ENCODE measurements at regions not wholly inside any gene's neighbourhood (a gene's known extent, or its start where the extent isn't known, plus 50 kb on each side); places are given as distances from the start of the nearest gene placed in this dataset.

GRCh38 chr10:10361301-10361885 lies 656.3 kb upstream of the CELF2 start:
- Mint-ChIP-seq H3K36me3 (ENCODE audit: insufficient read depth) (no peaks in the 10 kb centered on the region), H3K9me3 (ENCODE audit: low read depth) (peaks cover 3% of the 10 kb centered on the region), H3K4me3 (ENCODE audit: low read depth) (no peak overlapping the region), H3K27me3 (peaks cover 10% of the 10 kb centered on the region), H3K27ac (no peak overlapping the region), H3K4me1 (ENCODE audit: low read depth) (no peaks in the 10 kb centered on the region)
- TF ChIP-seq CTCF (IDR thresholded peaks at IDR 0.05; ENCODE audit: unreplicated experiment) = no peak
- no peak for DNase-seq (ENCODE audit: low spot score, unreplicated experiment)

GRCh38 chr10:10362800-10363199 lies 654.9 kb upstream of the CELF2 start:
- Mint-ChIP-seq H3K36me3 (ENCODE audit: insufficient read depth) (no peaks in the 10 kb centered on the region), H3K4me3 (ENCODE audit: low read depth) (no peak overlapping the region), H3K4me1 (ENCODE audit: low read depth) (peaks cover 3% of the 10 kb centered on the region), H3K9me3 (ENCODE audit: low read depth) (no peaks in the 10 kb centered on the region), H3K27ac (no peak overlapping the region), H3K27me3 (peaks cover 10% of the 10 kb centered on the region)
- TF ChIP-seq CTCF (IDR thresholded peaks at IDR 0.05; ENCODE audit: unreplicated experiment) = no peak
- no peak for DNase-seq (ENCODE audit: low spot score, unreplicated experiment)

GRCh38 chr10:10363217-10363616 lies 654.5 kb upstream of the CELF2 start:
- H3K4me3 Mint-ChIP-seq (ENCODE audit: low read depth) = no peak overlapping the region
- peaks cover 3% of the 10 kb centered on the region for H3K4me1 Mint-ChIP-seq (ENCODE audit: low read depth)
- no peak for DNase-seq (ENCODE audit: low spot score, unreplicated experiment)
- H3K27me3 Mint-ChIP-seq = peaks cover 10% of the 10 kb centered on the region
- H3K27ac Mint-ChIP-seq = no peak overlapping the region
- TF ChIP-seq CTCF (IDR thresholded peaks at IDR 0.05; ENCODE audit: unreplicated experiment) = no peak
- H3K36me3 Mint-ChIP-seq (ENCODE audit: insufficient read depth) = no peaks in the 10 kb centered on the region
- H3K9me3 Mint-ChIP-seq (ENCODE audit: low read depth) = no peaks in the 10 kb centered on the region

- TF ChIP-seq CTCF (IDR thresholded peaks at IDR 0.05; ENCODE audit: unreplicated experiment) = no peak
- Mint-ChIP-seq H3K4me3 (ENCODE audit: low read depth) (no peak overlapping the region), H3K9me3 (ENCODE audit: low read depth) (no peaks in the 10 kb centered on the region), H3K36me3 (ENCODE audit: insufficient read depth) (no peaks in the 10 kb centered on the region), H3K4me1 (ENCODE audit: low read depth) (peaks cover 3% of the 10 kb centered on the region), H3K27me3 (peaks cover 10% of the 10 kb centered on the region), H3K27ac (no peak overlapping the region)
- DNase-seq (ENCODE audit: low spot score, unreplicated experiment) = no peak
Observed at GRCh38 chr10:10364902-10365301, 652.8 kb upstream of the CELF2 start.

- H3K9me3 Mint-ChIP-seq (ENCODE audit: low read depth) = no peaks in the 10 kb centered on the region
- H3K27me3 Mint-ChIP-seq = peaks cover 12% of the 10 kb centered on the region
- TF ChIP-seq CTCF (IDR thresholded peaks at IDR 0.05; ENCODE audit: unreplicated experiment) = no peak
- H3K4me1 Mint-ChIP-seq (ENCODE audit: low read depth) = peaks cover 3% of the 10 kb centered on the region
- no peak overlapping the region for H3K4me3 Mint-ChIP-seq (ENCODE audit: low read depth)
- no peak for DNase-seq (ENCODE audit: low spot score, unreplicated experiment)
- H3K36me3 Mint-ChIP-seq (ENCODE audit: insufficient read depth) = no peaks in the 10 kb centered on the region
- H3K27ac Mint-ChIP-seq = no peak overlapping the region
Observed at GRCh38 chr10:10365676-10366075, 652.0 kb upstream of the CELF2 start.

Data from progenitor cell of endocrine pancreas (in vitro differentiated cells).